Activated B cell treated with CpG ODN at 0.5 μM for 24 hours (primary cell): ENCODE measurements at regions not wholly inside any gene's neighbourhood (a gene's known extent, or its start where the extent isn't known, plus 50 kb on each side); places are given as distances from the start of the nearest gene placed in this dataset.

ENCODE experiments used
- ATAC-seq: fragments of 200-7000 bp; cut with Tn5 transposase; one replicate; pipeline ENCODE4 v1.10.0; 2021; ENCODE audit warnings: low read depth, mild to moderate bottlenecking, moderate library complexity
- CTCF ChIA-PET: fragments of 350-600 bp; sonication (Branson Sonifier 250); formaldehyde crosslinking; loops from one replicate; lab custom pipeline; 2021; ENCODE audit warnings: antibody characterized with exemption; lab: Charles Lee
- POLR2A ChIA-PET: fragments of 350-600 bp; sonication (Branson Sonifier 250); formaldehyde crosslinking; loops from one replicate; lab custom pipeline; 2021; ENCODE audit warnings: antibody characterized with exemption; lab: Charles Lee
- DNase-seq: peaks from one replicate; pipeline ENCODE4 v3.0.0; 2022
- H3K27ac Mint-ChIP-seq: one replicate; pipeline ENCODE4 v1.8.0; 2020; ENCODE audit warnings: mixed read lengths
- H3K27me3 Mint-ChIP-seq: one replicate; pipeline ENCODE4 v1.8.0; 2021; ENCODE audit warnings: mixed read lengths
- H3K36me3 Mint-ChIP-seq: one replicate; pipeline ENCODE4 v1.8.0; 2021; ENCODE audit warnings: low read depth, mixed read lengths
- H3K4me1 Mint-ChIP-seq: one replicate; pipeline ENCODE4 v1.8.0; 2021; ENCODE audit warnings: mixed read lengths
- H3K4me3 Mint-ChIP-seq: one replicate; pipeline ENCODE4 v1.8.0; 2020; ENCODE audit warnings: mild to moderate bottlenecking, mixed read lengths
- H3K9me3 Mint-ChIP-seq: one replicate; pipeline ENCODE4 v1.8.0; 2020; ENCODE audit warnings: mixed read lengths
- CTCF ChIP-seq: fragments of 200-600 bp; IDR thresholded peaks from one replicate; pipeline ENCODE4 v1.8.0; 2022; ENCODE audit warnings: antibody characterized with exemption, mild to moderate bottlenecking
- intact Hi-C: fragments of 100-400 bp; cut with micrococcal nuclease; formaldehyde crosslinking; loops from one replicate; pipeline ENCODE4 v1.15.1; 2024

- no peak overlapping the region for H3K27ac Mint-ChIP-seq
- H3K27me3 Mint-ChIP-seq, result peaks cover 2% of the 10 kb centered on the region
- intact Hi-C loops, result no loop called here
- H3K4me3 Mint-ChIP-seq, result no peak overlapping the region
- DNase-seq (no peak), ATAC-seq (no peak)
- CTCF ChIA-PET, result no interaction called here
- POLR2A ChIA-PET, result no interaction called here
- H3K36me3 Mint-ChIP-seq, result peaks cover under 1% of the 10 kb centered on the region
- no peaks in the 10 kb centered on the region for H3K4me1 Mint-ChIP-seq
- peaks cover 9% of the 10 kb centered on the region for H3K9me3 Mint-ChIP-seq
- TF ChIP-seq CTCF, result no peak
Measured at GRCh38 chr12:70150230-70150629, 93.0 kb upstream of the CNOT2 start.

- intact Hi-C loops, result no loop called here
- CTCF ChIA-PET, result no interaction called here
- Mint-ChIP-seq H3K9me3 (peaks cover 16% of the 10 kb centered on the region), H3K27me3 (no peaks in the 10 kb centered on the region), H3K36me3 (peaks cover 2% of the 10 kb centered on the region), H3K27ac (no peak overlapping the region), H3K4me3 (no peak overlapping the region), H3K4me1 (no peaks in the 10 kb centered on the region)
- DNase-seq (no peak), ATAC-seq (no peak)
- TF ChIP-seq CTCF, result no peak
- POLR2A ChIA-PET, result no interaction called here
Measured at GRCh38 chr12:70151993-70152392, 91.2 kb upstream of the CNOT2 start.

GRCh38 chr12:70154087-70154638 lies 89.1 kb upstream of the CNOT2 start:
- Mint-ChIP-seq H3K4me3 (no peak overlapping the region), H3K27me3 (no peaks in the 10 kb centered on the region), H3K9me3 (peaks cover 24% of the 10 kb centered on the region), H3K36me3 (peaks cover 2% of the 10 kb centered on the region), H3K4me1 (no peaks in the 10 kb centered on the region), H3K27ac (no peak overlapping the region)
- DNase-seq (no peak), ATAC-seq (no peak)
- intact Hi-C loops, result no loop called here
- ChIA-PET CTCF (no interaction called here), POLR2A (interaction anchor here (0.7 kb wide), 1 partner anchor 125 kb away, joined by 3 read pairs; no protein-coding TSS in a partner anchor)
- TF ChIP-seq CTCF, result no peak

- CTCF ChIA-PET, result no interaction called here
- TF ChIP-seq CTCF, result no peak
- Mint-ChIP-seq H3K36me3 (peaks cover 2% of the 10 kb centered on the region), H3K27ac (no peak overlapping the region), H3K4me3 (no peak overlapping the region), H3K9me3 (peaks cover 33% of the 10 kb centered on the region), H3K27me3 (no peaks in the 10 kb centered on the region), H3K4me1 (no peaks in the 10 kb centered on the region)
- ATAC-seq, result no peak
- intact Hi-C loops, result no loop called here
- no peak for DNase-seq
- POLR2A ChIA-PET, result interaction anchor here (0.7 kb wide), 1 partner anchor 126 kb away, joined by 3 read pairs; no protein-coding TSS in a partner anchor
Measured at GRCh38 chr12:70154960-70155589, 88.2 kb upstream of the CNOT2 start.

- peaks cover 2% of the 10 kb centered on the region for H3K36me3 Mint-ChIP-seq
- no peak overlapping the region for H3K4me3 Mint-ChIP-seq
- DNase-seq, result no peak
- intact Hi-C loops, result no loop called here
- no peaks in the 10 kb centered on the region for H3K27me3 Mint-ChIP-seq
- TF ChIP-seq CTCF, result no peak
- no peak overlapping the region for H3K27ac Mint-ChIP-seq
- peaks cover 42% of the 10 kb centered on the region for H3K9me3 Mint-ChIP-seq
- no peaks in the 10 kb centered on the region for H3K4me1 Mint-ChIP-seq
- no peak for ATAC-seq
- ChIA-PET POLR2A (no interaction called here), CTCF (no interaction called here)
Measured at GRCh38 chr12:70157099-70157498, 86.1 kb upstream of the CNOT2 start.
